Suppressor macrophage treated with lipopolysaccharide for 1 hour (primary cell): ENCODE measurements at regions not wholly inside any gene's neighbourhood (a gene's known extent, or its start where the extent isn't known, plus 50 kb on each side); places are given as distances from the start of the nearest gene placed in this dataset.
"Not testable (repeated sequence)": the region's sequence is repeated elsewhere in the genome, so short reads cannot be mapped to it uniquely, and the experiment has no call there.

Experiments
- DNase-seq, 3 donors: peaks; one replicate each; pipeline ENCODE4 v3.0.0-alpha.2; 2020 to 2022

DNA sequence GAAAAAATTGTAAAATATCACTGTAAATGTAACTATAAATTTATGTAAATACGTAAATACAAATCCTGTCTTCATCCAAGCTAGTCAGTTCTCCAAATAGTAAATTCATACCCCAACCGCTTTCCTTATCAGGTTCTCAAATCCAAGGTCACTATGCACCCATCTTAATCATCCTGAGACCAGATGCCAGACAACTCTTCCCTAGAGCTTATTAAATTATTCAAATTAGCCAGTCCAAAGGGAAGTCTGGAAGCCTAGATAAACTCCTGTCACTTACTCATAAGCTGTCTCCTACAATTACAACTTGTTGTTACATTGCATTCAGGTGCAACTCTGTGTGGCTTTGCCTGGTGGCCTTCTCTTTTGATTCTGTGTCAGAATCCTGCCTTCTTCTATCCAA is 836.1 kb upstream of the PCDH20 start:
- no peak for DNase-seq

DNA sequence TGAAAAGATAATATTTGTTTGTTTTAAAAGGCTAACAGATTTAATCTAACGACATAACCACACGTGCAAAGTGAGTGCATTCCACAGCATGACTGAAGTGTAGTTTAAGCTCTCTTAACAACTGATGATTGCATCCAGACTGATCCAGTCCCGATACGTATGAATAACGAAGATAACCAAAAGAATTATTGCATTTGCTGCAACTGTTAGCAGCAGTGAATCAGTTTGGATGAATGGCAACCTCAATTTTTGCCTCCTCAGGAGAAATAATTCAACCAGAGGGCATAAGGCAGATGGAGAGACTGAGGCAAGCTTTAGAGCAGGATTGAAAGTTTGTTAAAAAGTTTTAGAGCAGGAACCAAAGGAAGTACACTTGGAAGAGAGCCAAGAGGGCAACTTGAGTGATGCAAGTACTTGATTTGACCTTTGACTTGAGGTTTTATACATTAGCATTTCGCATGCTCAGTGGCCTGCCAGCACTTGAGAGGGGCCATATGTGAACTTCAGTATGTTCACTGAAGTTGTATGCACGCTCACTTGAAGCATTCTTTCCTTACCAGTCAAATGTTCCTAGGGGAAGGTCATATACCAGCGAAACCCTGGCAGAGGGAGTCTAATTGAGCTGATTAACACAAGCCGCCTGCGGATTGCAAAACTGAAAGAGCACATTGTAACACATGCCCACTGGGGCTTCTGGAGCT is 835.0 kb upstream of the PCDH20 start:
- DNase-seq = no peak

DNA sequence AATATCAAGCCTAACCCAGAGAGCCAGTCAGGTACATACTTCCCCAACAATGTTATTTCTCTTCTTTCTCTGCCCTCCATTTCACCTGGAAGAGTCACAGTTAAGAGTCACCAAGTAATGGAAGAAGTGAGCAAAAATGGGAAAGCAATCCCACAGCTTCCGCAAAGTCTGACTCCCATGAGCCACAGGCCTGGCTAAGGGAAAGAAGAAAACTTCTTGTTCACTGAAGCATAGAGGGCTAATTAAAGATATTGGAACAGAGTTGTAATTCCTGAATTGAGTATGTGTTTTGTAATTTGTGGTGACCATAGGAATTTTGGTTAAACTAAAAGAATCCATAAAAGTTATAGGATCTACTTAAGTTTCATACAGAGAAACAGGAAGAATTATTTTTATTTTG is 830.9 kb upstream of the PCDH20 start:
- DNase-seq = no peak

DNA sequence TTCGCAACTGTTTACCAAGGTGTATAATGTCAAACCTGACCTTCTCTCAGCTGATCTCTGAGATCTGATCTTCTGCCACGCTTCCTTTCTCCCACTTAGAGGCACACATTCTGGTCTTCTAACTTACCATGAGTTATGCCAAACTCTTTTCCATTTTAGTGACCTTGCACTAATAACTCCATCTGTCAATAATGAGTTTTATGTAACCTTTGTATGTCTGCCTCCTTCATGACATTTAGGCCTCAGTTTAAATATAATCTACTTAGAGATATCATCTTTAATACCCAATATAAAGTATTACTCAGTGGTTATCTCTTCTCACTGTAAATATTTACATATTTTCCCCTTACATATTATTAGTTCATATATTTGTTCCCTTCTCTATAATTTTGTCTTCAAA is 827.5 kb upstream of the PCDH20 start:
- no peak for DNase-seq

DNA sequence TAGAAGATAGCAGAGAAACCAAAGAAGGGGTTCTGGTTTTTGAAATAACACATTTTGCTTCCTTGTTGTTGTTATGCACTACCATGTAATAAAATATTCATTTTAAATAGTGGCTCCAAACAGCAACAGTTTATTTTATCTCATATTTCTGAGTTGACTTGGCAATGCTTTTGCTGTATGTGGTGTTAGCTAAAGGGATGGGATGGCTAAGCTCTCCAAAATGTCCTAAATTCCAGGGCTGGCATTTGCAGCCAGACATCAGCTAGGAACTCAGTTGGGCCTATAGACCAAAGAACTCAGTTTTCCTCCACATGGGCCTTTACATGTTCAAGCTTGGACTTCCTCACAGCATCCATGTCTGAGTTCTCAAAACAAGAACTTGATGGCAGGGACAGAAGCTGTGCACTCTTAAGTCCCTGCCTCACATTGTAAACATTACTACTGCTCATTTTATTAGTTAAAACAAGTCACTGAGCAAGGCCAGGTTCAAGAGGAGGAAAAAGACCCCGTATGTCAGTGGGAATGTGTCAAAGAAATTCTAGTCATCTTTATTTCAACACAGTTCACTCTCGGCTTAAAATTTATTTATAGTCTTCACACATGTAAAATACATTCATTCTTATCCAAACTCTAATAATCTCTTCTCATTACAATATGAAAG is 819.3 kb upstream of the PCDH20 start:
- no peak for DNase-seq

DNA sequence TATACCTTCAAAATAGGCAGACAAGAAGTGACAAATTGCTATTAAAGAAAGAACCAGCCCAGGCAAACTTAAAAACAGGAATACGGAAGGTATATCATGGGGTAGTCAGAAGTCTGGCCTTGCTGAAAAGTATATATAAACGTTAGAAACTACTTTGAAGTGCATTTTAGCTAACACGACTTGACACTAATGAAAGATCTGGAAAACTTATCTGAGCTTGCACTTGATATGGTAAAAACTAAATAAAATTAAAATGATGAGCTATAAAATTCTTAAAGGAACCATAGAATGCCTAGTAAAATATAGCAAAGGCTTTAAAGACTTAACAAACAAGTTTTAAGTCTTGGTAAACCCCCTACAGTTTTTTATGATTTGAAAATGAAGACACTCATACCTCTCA is 795.3 kb upstream of the PCDH20 start:
- no peak for DNase-seq

DNA sequence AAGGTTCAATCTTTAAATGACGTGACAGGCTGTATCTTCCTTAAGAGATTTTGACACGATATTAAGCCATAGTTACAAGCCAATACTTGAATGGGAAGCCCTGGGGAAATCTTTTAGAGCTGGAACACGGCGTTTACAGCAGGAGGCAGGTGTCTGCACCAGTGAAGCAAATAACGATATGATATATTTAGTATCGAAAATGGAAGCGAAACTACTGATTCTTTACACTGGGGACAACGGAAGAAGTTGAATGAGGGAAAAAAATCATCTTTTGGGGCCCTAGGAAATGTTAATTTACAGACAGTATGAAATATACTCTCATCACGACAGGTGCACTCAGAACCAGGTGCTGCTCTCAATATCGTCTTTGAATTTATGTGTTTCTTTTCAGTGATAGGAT is 793.9 kb upstream of the PCDH20 start:
- DNase-seq = no peak

DNA sequence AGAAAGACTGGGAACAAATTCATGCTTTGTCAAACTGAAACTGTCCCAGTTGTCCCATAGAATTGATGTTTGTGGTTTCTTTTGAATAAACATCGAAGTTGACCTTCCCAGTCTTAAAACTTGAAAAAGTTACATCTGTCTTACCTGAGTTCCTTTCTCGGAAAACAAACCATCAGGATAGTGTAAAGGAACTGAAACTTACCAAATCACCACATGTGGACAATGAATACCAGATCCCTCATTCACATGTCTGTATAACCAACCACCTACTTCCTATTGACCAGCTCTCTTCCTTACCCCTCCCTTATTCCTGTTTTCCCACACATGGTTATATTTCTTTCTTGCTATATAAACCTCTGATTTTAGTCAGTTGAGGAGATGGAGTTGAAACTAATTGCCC is 791.7 kb upstream of the PCDH20 start:
- no peak for DNase-seq

DNA sequence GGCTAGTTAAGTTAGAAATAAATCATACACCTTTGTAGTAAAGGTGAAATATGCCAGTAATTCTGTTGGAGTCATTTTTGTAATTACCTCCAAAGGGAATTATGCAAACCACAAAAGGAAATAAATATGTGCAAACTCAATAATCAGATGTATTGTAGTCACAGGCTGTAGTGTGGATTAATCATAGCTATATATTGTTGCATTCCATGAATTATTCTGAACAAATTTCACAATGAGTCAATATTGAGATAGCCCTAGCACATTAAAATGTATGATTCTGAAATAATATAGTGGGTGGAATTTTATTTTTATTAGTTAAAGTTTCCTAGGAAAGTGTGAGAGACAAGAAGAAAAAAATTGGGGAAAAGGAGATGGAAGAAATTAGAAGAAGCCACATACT is 790.5 kb upstream of the PCDH20 start:
- no peak for DNase-seq

DNA sequence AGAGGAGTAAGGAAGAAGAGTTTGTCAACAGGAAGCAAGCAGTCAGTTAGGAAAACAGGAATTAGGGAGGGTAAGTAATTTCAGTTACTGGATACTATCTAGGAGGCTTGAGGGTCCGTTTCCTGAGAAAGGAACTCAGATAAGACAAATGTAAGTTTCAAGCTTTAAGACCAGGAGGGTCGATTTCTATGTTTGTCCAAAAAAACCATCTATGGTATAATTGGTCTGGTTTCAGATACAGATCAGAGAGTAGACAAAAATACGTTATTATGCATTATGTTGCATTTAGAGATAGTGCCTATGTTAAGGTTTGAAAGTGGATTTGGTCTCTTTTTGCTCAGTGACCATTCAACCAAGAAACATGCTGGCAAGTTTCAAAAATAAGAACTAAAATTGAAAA is 789.6 kb upstream of the PCDH20 start:
- no peak for DNase-seq

DNA sequence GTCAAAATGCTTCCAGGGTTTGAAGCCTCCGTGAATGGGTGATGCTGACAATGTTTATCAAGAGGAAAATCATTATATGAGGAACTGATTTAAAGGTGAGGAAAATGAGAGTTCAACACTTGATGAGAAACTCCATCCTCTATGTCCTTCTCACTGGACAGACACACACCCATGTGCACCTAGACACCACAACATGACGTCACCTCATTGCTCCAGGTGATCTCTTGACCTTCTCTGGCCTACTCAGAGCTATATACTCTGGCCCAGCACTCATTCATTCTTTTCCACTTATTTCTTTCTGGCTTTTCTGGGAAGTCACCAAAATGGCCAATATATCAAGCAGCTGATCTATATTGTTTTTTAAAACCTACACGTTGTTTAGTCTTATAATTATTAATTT is 778.7 kb upstream of the PCDH20 start:
- DNase-seq = no peak

DNA sequence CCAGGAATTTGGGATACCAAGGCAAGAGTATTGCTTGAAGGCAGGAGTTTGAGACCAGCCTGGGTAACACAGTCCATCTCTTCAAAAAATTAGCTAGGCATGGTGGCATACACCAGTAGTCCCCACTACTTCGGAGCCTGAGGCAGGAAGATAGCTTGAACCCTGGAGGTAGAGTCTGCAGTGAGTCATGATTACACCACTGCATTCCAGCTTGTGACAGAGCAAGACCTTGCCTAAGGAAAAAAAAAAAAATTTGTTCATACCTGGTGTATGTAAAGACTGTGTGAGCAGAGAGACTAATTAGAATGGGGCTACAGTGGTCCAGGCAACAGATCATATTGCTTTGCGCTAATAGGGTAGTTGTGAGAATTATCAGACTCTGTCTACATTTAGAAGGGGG is 778.3 kb upstream of the PCDH20 start:
- no peak for DNase-seq

DNA sequence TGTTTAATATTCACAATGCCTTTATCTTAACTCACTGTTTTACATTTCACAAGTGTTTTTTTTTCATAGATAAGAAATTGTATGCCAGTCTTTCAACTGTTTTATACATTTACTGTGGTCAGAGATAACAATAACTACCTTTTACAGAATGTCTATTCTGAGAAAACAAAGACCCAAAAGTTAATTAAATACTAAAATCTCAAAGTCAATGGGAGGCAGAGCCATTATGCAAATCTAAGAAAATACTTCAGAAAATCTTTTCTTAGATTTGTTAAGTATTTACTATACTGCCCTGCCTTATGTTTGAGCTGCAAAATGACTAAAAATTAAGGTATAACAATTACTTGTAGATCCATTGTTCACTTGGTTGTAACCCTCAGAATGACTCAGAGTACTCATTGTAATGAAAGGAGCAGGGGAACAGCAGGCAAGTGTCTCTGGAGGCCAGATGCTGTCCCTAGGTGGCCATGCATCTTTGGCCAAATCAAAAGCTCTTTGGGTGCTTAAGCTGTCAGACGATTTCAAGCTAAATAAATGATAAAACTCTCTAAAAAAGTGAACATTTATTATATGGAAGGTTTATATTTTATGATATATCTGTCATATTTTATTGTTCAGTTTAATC is 770.1 kb upstream of the PCDH20 start:
- DNase-seq = no peak

DNA sequence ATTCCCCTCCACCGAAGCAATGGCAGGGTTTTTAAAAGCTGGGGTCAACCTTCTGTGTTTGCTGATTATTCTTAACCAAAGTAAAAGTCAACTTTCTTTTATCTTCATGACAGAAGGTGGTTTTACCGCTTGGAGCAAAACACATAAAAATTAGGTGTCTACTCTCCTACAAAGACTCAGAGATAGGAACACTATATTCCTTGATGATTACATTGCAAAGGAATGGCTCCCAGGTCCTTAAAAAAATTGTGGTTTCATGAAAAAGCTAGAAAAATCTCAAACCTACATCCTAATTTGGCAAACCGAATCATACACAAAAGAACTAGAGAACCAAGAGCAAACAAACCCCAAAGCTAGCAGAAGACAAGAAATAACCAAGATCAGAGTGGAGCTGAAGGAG is 760.4 kb upstream of the PCDH20 start:
- no peak for DNase-seq

DNA sequence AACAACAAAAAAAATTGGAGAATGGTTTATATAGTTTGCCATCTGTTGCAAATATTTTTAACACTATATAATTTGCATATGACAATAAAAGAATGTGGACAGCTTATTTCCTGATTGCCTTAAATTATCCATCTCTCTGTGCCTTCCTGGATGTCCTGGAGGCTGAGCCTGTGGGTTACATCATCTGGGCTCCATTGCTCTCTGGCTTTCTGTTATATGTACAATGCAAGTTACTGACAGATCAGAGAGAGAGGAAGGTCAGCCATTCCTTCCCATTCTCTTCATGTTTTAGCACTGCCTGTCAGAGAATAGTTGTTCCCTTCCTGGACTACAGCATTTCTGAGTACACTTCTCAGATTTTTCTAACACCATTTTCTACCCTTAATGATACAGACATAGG is 758.3 kb upstream of the PCDH20 start:
- no peak for DNase-seq

DNA sequence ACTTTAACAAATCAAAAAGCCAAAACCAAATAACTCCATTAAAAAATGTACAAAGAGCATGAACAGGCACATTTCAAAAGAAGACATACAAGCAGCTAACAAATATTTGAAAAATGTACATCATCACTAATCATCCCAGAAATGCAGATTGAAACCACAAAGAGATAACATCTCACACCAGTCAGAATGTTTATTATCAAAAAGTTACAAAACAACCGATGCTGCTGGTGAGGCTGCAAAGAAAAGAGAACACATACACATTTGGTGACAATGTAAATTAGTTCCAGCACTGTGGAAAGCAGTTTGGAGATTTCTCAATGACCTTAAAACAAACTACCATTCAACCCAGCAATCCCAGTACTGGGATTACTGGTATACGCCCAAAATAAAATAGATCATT is 756.0 kb upstream of the PCDH20 start:
- DNase-seq = no peak

DNA sequence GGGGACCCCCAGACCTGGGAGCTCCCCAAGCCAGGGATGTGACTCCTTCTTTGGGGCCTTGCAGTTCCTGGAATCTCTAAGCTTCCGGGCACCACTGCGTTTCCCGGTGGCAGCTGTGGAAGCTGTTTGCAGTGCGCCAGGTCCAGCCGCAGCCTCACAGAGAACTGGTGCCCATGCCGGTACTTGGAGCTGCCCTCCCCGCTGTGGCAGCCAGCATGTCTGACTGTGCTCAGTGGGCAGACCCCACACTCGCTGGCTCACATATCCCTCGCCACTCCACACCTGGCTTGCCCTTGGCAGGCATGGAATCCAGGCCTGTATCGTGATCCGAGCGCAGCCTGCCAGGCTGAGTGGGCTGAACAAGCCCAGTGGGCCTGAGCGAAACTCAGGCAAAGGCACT is 753.2 kb upstream of the PCDH20 start:
- no peak for DNase-seq

DNA sequence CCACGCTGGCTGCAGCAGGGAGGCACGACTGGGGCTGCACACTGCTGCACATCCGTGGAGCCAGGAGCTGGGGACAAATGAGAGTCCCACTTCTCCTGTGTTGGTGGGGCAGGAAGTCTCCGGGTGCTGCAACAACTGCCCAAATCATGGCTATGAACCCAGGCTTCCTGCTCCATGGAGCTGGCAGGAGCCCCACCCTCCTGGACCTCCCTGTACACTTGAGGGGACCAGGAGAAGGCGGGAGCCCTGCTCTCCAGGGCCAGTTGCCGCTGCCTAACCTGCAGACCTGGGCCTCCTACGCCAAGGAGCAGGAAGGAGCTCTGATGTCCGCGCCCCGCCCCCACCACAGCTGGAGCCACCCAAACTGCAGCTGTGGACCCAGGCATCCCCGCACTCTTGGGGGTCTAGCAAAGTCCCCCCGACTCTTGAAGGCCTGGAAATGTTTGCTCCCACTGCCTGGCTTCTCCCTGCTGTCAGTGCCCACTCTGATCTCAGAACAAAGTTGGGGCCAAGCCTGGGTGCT is 752.1 kb upstream of the PCDH20 start:
- no peak for DNase-seq

DNA sequence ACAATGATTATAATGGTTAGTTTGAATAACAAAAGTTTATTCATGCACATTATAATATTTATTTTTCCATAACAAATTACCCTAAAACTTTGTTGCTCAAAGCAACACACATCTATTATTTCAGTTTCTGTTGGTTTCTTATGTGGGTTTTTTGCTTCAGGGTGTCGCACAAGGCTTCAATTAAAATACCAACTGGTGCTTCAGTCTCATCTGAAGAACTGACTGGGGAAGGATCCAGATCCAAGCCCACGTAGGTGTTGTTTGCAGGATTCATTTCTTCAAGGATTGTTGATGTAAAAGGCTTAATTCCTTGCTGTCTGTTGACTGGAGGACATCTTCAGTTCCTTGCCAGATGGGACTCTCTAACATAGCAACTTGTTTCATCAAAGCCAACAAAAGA is 747.2 kb upstream of the PCDH20 start:
- no peak for DNase-seq

DNA sequence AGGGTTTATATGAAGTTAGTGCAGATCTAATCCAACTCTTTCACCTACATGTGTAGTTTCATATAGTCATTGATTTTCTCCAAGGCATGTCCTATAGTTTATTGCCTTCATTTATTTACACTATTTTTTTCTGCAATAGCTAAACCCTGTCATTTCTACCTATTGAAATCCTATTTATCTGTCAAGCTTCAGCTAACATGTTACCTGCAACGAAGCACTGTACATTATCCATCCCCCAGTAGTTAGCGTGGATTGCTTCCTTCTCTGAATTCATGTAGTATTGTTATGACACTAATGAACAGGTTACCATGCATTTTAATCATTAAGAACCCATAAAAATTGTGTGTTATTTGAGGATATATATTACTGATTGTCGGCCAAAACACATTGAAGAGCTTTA is 742.9 kb upstream of the PCDH20 start:
- no peak for DNase-seq

DNA sequence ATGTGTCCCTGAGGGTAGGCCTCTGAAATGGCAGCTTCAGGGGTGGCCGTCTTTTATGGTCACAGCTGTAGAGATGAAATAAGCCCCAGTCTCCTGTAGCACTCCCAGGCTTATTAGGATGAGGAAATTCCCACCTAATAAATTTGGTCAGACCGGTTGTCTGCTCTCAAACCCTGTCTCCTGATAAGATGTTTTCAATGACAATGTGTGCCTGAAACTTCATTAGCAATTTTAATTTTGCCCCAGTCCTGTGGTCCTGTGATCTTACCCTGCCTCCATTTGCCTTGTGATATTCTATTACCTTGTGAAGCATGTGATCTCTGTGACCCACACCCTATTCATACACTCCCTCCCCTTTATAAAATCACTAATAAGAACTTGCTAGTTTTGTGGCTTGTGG is 736.1 kb upstream of the PCDH20 start:
- not testable (repeated sequence) for DNase-seq

DNA sequence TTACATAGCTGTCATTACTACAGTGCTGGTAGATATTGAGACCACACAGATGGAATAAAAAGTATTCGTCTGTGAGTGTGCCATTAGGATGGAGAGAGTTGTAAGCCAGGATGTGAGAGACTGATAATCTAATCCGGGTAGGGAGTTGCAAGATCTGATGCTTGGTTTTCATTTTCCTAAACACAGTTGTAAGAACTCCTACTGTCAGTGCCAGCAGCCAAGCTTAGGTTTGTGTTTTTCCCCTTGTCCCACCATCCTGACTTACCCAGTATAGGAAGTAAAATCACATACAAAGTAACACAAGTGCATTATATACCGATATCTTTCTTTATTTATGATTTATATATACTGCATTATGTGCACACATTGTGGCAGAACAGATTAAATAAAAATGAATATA is 726.4 kb upstream of the PCDH20 start:
- DNase-seq = no peak

DNA sequence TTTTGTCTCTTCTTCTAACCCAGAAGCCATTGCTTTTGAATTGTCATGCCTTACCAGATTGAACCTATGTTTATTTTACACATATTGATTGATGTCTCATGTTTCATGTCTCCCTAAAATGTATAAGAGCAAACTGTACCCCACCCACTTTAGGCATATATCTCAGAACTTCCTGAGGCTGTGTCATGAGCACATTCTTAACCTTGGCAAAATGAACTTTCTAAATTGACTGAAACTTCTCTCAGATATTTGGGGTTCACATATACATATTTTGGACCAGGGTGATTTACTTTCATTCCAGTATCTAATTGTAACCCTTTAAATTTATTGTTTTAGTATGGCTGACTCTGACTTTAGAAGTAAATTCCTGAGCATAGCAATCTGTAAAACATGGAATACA is 723.9 kb upstream of the PCDH20 start:
- DNase-seq = no peak

DNA sequence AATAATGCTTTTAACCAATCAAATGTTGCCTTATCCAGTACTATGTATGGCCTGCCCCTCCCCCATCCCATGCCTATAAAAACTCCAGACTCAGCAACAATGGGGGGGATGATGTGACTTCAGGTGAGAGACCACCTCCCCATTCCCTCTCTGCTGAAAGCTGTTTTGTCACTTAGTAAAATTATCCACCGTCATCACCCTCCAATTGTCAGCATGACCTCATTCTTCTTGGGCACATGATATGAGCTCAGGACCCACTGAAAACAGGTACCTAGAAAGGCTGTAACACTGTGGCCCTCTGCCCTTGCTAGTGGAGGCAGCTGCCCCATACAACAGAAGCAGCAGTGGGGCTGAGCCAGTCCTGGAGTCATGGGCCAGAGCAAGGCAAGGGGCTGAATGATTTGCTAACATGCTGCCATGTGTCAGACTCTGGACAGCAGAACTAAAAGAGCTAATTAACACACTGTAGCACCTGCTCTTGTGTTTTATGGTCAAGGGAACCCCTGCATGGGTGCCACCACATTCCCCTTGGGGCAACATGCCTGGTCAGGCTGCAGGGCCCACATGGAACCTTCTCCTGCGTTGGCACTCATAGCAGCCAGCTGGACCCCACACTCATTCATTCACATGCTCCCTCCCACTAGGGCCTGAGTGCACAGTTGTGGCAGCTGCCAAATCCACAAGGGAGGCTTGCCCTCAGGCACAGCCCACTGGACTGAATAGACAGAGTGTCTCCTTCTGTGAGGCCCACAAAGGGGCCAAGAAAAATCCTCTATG is 722.2 kb upstream of the PCDH20 start:
- no peak for DNase-seq
